DND-41 (cell line): ENCODE measurements at regions not wholly inside any gene's neighbourhood (a gene's known extent, or its start where the extent isn't known, plus 50 kb on each side); places are given as distances from the start of the nearest gene placed in this dataset.

ENCODE experiments used
- ATAC-seq: fragments of 200-7000 bp; cut with Tn5 transposase; 3 replicates; pipeline ENCODE4 v1.9.1; 2021; ENCODE audit warnings: low read depth; ENCODE audit not compliant: insufficient read depth
- DNase-seq: peaks from one replicate; pipeline ENCODE4 v3.0.0-alpha.2; 2020
- H2AFZ ChIP-seq: 2 replicates; pipeline ENCODE4 v1.6.0; 2012; ENCODE audit warnings: low read depth, low read length
- H3K27ac ChIP-seq: 2 replicates; pipeline ENCODE4 v1.5.1; 2012; ENCODE audit warnings: low read length, inconsistent platforms
- H3K27me3 ChIP-seq: fragments of 200-600 bp; sonication (generic); 2 replicates; pipeline ENCODE4 v1.6.0; 2012; ENCODE audit warnings: low read length, mild to moderate bottlenecking, inconsistent platforms; ENCODE audit not compliant: insufficient read depth, poor library complexity
- H3K36me3 ChIP-seq: 2 replicates; pipeline ENCODE4 v1.5.1; 2012; ENCODE audit warnings: low read length, inconsistent platforms; ENCODE audit not compliant: insufficient read depth
- H3K4me1 ChIP-seq: 2 replicates; pipeline ENCODE4 v1.5.1; 2012; ENCODE audit warnings: mild to moderate bottlenecking, low read length; ENCODE audit not compliant: insufficient read depth
- H3K4me2 ChIP-seq: 2 replicates; pipeline ENCODE4 v1.6.0; 2012; ENCODE audit warnings: mild to moderate bottlenecking, moderate library complexity, low read length, inconsistent platforms; ENCODE audit not compliant: insufficient read depth
- H3K4me3 ChIP-seq, 2 experiments: fragments of 200-600 bp in 1 of 2; shearing (Covaris generic) in 1 of 2; 2 replicates each; pipeline ENCODE4 v1.5.1; 2012 to 2016; ENCODE audit warnings: inconsistent platforms in 2 of 2, low read length in 2 of 2, mild to moderate bottlenecking in 2 of 2, low read depth in 1 of 2, moderate library complexity in 1 of 2
- H3K79me2 ChIP-seq: 2 replicates; pipeline ENCODE4 v1.6.0; 2012; ENCODE audit warnings: low read length, inconsistent platforms; ENCODE audit not compliant: insufficient read depth
- H3K9ac ChIP-seq: 2 replicates; pipeline ENCODE4 v1.6.0; 2012; ENCODE audit warnings: low read depth, mild to moderate bottlenecking, inconsistent platforms, low read length, moderate library complexity
- H3K9me3 ChIP-seq: 2 replicates; pipeline ENCODE4 v1.5.1; 2012; ENCODE audit warnings: low read length, moderate library complexity, mild to moderate bottlenecking, inconsistent platforms; ENCODE audit not compliant: insufficient read depth, severe bottlenecking
- H4K20me1 ChIP-seq: 2 replicates; pipeline ENCODE4 v1.6.0; 2012; ENCODE audit warnings: low read length; ENCODE audit not compliant: insufficient read depth
- EZH2 ChIP-seq: IDR thresholded peaks from 3 replicates; pipeline ENCODE4 v1.6.1; 2012; ENCODE audit warnings: borderline replicate concordance, low read depth, mild to moderate bottlenecking, moderate library complexity, low read length, inconsistent platforms; ENCODE audit not compliant: severe bottlenecking
- TF ChIP-seq, protein P1 (sequence below): IDR thresholded peaks from 2 replicates; pipeline ENCODE4 v1.5.1; 2012; ENCODE audit warnings: borderline replicate concordance, low read length, moderate library complexity, mild to moderate bottlenecking; ENCODE audit not compliant: poor library complexity, severe bottlenecking; ENCODE audit errors: extremely low read depth

DNA sequence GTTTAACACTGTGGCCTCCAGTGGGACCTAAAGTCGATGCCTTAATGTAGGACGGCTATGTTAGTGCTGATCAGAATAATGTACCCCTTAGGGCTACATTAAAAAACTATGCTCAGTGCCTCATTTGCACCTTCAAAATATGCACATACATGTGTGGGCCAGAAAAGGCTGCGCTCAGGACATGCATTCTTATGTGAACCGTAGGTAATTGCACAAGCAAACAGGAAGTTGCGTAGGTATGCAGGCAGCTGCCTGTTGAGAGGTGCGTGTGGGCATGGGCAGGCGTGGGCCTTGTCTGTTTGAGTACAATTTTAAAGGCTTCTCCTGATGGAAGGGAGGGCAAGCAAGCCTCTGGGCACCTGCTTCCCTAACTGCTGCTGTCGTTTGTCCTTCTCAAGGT lies 116.2 kb upstream of the JAG1 start:
- H3K4me1 ChIP-seq, result no peaks in the 10 kb centered on the region
- no peaks in the 10 kb centered on the region for H3K36me3 ChIP-seq
- H3K9ac ChIP-seq, result no peak overlapping the region
- H3K27me3 ChIP-seq, result peaks cover 3% of the 10 kb centered on the region
- no peak overlapping the region for H3K27ac ChIP-seq
- TF ChIP-seq, protein P1, sequence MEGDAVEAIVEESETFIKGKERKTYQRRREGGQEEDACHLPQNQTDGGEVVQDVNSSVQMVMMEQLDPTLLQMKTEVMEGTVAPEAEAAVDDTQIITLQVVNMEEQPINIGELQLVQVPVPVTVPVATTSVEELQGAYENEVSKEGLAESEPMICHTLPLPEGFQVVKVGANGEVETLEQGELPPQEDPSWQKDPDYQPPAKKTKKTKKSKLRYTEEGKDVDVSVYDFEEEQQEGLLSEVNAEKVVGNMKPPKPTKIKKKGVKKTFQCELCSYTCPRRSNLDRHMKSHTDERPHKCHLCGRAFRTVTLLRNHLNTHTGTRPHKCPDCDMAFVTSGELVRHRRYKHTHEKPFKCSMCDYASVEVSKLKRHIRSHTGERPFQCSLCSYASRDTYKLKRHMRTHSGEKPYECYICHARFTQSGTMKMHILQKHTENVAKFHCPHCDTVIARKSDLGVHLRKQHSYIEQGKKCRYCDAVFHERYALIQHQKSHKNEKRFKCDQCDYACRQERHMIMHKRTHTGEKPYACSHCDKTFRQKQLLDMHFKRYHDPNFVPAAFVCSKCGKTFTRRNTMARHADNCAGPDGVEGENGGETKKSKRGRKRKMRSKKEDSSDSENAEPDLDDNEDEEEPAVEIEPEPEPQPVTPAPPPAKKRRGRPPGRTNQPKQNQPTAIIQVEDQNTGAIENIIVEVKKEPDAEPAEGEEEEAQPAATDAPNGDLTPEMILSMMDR, result no peak
- TF ChIP-seq EZH2, result no peak
- ATAC-seq (no peak), DNase-seq (no peak)
- H3K4me3 ChIP-seq, result no peak overlapping the region
- H3K4me2 ChIP-seq, result no peak overlapping the region
- H4K20me1 ChIP-seq, result peaks cover 4% of the 10 kb centered on the region; the same call in 1 of the 2 replicates
- no peaks in the 10 kb centered on the region for H3K9me3 ChIP-seq
- H2AFZ ChIP-seq, result no peak overlapping the region
- no peaks in the 10 kb centered on the region for H3K79me2 ChIP-seq

DNA sequence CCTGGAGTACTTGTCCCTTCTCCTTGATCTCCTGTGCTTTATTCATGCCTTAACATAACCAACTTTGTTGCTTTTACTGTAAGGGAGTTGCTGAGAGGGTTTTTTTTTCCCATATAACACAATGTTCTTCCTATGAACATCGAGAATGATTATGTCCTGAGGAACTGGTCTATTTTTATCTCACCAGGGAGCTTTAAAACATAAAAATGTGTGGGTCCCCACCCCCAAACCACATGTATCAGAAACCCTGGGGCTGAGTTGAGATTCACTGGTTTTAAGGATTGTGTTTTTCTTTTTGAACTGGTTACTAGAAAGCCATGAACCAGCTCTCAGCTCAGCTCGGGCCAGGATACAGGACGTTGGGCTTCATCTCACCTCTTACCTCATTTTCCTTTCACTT lies 118.5 kb upstream of the JAG1 start:
- Histone ChIP-seq H3K4me3 (no peak overlapping the region), H3K9ac (no peak overlapping the region), H4K20me1 (peaks cover 4% of the 10 kb centered on the region; the same call in 1 of the 2 replicates), H3K79me2 (no peaks in the 10 kb centered on the region), H3K9me3 (no peaks in the 10 kb centered on the region), H3K36me3 (no peaks in the 10 kb centered on the region), H3K4me1 (no peaks in the 10 kb centered on the region), H2AFZ (no peak overlapping the region), H3K27me3 (no peaks in the 10 kb centered on the region), H3K4me2 (no peak overlapping the region), H3K27ac (no peak overlapping the region)
- DNase-seq (no peak), ATAC-seq (no peak)
- TF ChIP-seq, protein P1, result no peak
- TF ChIP-seq EZH2, result no peak

DNA sequence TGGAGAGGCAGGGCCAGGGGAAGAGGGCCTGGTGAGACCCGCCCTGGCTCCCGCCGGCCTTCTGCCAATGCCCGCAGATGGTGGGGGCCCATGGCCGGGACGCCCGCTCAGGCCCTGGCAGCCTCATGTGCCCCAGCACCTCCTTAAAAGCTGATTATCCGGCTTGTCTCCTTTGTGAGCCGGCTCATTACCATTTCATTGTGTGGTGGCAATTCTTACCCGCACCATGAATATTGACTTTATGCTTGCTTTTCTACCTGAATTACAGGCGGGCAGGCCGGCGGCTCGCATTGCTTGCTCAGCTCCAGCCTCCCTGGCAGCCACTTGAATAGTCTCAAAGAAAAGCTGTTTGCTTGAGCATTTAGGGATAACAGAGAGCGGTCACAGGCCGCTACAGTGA lies 120.0 kb upstream of the JAG1 start:
- Histone ChIP-seq H2AFZ (no peak overlapping the region), H3K4me1 (no peaks in the 10 kb centered on the region), H3K27ac (no peak overlapping the region), H3K27me3 (no peaks in the 10 kb centered on the region), H3K4me3 (no peak overlapping the region), H3K36me3 (no peaks in the 10 kb centered on the region), H3K79me2 (no peaks in the 10 kb centered on the region), H3K9me3 (no peaks in the 10 kb centered on the region), H4K20me1 (peaks cover 4% of the 10 kb centered on the region; the same call in 1 of the 2 replicates), H3K4me2 (no peak overlapping the region), H3K9ac (no peak overlapping the region)
- no peak for DNase-seq
- no peak for ATAC-seq
- TF ChIP-seq EZH2, result no peak
- TF ChIP-seq, protein P1, result no peak

DNA sequence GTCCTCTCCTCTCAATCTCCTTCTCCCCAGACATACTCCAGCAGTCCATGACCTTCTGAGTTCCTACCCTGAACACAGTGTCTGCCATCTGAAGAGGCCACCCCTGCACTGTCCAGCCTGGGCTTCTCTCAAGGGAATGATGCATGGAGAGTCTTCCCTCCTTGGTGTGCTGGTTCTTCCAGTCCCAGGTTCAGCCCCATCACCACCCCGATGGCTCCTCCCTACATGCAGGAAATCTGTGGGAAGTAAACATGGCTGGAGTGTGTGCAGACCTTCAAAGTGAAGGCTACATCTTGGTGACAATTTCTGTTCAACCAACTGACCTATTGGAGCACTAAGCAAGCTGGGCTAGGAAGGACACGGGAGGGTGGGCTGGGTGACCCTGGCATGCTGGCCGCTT lies 121.0 kb upstream of the JAG1 start:
- H3K4me2 ChIP-seq, result no peak overlapping the region
- H3K36me3 ChIP-seq, result no peaks in the 10 kb centered on the region
- H3K9ac ChIP-seq, result no peak overlapping the region
- DNase-seq (no peak), ATAC-seq (no peak)
- H4K20me1 ChIP-seq, result peaks cover 4% of the 10 kb centered on the region; the same call in 1 of the 2 replicates
- no peaks in the 10 kb centered on the region for H3K27me3 ChIP-seq
- H2AFZ ChIP-seq, result no peak overlapping the region
- no peak overlapping the region for H3K4me3 ChIP-seq
- no peaks in the 10 kb centered on the region for H3K9me3 ChIP-seq
- no peak overlapping the region for H3K27ac ChIP-seq
- H3K4me1 ChIP-seq, result no peaks in the 10 kb centered on the region
- H3K79me2 ChIP-seq, result no peaks in the 10 kb centered on the region
- no peak for TF ChIP-seq EZH2
- TF ChIP-seq, protein P1, result no peak
